Breast epithelium (tissue), 4 donors: ENCODE measurements at regions not wholly inside any gene's neighbourhood (a gene's known extent, or its start where the extent isn't known, plus 50 kb on each side); places are given as distances from the start of the nearest gene placed in this dataset.

Experiments used
- DNase-seq, 2 donors: peaks; one replicate each; pipeline ENCODE4 v3.0.0-alpha.2; 2019; ENCODE audit warnings: low spot score in 2 of 2
- H3K27ac ChIP-seq, 2 donors: fragments of 200-600 bp; sonication (generic) in 1 of 2; one replicate each; pipeline ENCODE4 v1.5.1; 2016 to 2019; ENCODE audit warnings: mild to moderate bottlenecking in 1 of 2
- H3K27me3 ChIP-seq, 2 donors: fragments of 200-600 bp; sonication (generic) in 1 of 2; one replicate each; pipeline versions ENCODE4 v1.5.1 to v1.6.0; 2017 to 2019; ENCODE audit warnings: control low read depth in 1 of 2, mild to moderate bottlenecking in 1 of 2
- H3K36me3 ChIP-seq: fragments of 200-600 bp; one replicate; pipeline ENCODE4 v1.5.1; 2019
- H3K4me1 ChIP-seq, 2 donors: fragments of 200-600 bp; sonication (generic); one replicate each; pipeline ENCODE4 v1.5.1; 2016 to 2019; ENCODE audit warnings: control low read depth in 1 of 2
- H3K4me3 ChIP-seq, 3 donors: fragments of 200-600 bp; sonication (generic); 1 replicate in 2 of 3; 2 replicates in 1 of 3; pipeline ENCODE4 v1.5.1; 2016 to 2019; ENCODE audit warnings: mild to moderate bottlenecking in 3 of 3, moderate library complexity in 2 of 3
- H3K9me3 ChIP-seq, 2 donors: fragments of 200-600 bp; sonication (generic) in 1 of 2; one replicate each; pipeline ENCODE4 v1.5.1; 2016 to 2019; ENCODE audit warnings: control low read depth in 1 of 2
- POLR2A ChIP-seq: fragments of 450-650 bp; IDR thresholded peaks from one replicate; pipeline ENCODE4 v1.6.1; 2016; ENCODE audit warnings: antibody characterized with exemption, mild to moderate bottlenecking, moderate library complexity
- POLR2AphosphoS5 ChIP-seq, 3 donors: sonication (generic); formaldehyde crosslinking; IDR thresholded peaks; one replicate each; pipeline ENCODE4 v1.6.1; 2017; ENCODE audit warnings: antibody characterized with exemption in 3 of 3
- intact Hi-C: fragments of 100-400 bp; cut with DNase I; formaldehyde crosslinking; loops from one replicate; pipeline ENCODE4 v1.15.1; 2023; ENCODE audit warnings: low total_unique reads
- TF ChIP-seq, protein P1 (sequence below), 3 donors: fragments of 450-650 bp; IDR thresholded peaks; one replicate each; pipeline ENCODE4 v1.5.1; 2016 to 2017; ENCODE audit warnings: antibody characterized with exemption in 3 of 3, mild to moderate bottlenecking in 3 of 3, moderate library complexity in 3 of 3

- H3K27me3 ChIP-seq = no peaks in the 10 kb centered on the region
- no peaks in the 10 kb centered on the region for H3K36me3 ChIP-seq
- no peak for TF ChIP-seq POLR2AphosphoS5 (IDR thresholded peaks at IDR 0.05)
- no peak for TF ChIP-seq POLR2A
- TF ChIP-seq, protein P1, sequence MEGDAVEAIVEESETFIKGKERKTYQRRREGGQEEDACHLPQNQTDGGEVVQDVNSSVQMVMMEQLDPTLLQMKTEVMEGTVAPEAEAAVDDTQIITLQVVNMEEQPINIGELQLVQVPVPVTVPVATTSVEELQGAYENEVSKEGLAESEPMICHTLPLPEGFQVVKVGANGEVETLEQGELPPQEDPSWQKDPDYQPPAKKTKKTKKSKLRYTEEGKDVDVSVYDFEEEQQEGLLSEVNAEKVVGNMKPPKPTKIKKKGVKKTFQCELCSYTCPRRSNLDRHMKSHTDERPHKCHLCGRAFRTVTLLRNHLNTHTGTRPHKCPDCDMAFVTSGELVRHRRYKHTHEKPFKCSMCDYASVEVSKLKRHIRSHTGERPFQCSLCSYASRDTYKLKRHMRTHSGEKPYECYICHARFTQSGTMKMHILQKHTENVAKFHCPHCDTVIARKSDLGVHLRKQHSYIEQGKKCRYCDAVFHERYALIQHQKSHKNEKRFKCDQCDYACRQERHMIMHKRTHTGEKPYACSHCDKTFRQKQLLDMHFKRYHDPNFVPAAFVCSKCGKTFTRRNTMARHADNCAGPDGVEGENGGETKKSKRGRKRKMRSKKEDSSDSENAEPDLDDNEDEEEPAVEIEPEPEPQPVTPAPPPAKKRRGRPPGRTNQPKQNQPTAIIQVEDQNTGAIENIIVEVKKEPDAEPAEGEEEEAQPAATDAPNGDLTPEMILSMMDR (IDR thresholded peaks at IDR 0.05) = no peak
- H3K4me3 ChIP-seq = no peak overlapping the region
- H3K4me1 ChIP-seq = no peaks in the 10 kb centered on the region
- H3K9me3 ChIP-seq = no peaks in the 10 kb centered on the region
- intact Hi-C loops = no loop called here
- no peak for DNase-seq
- no peak overlapping the region for H3K27ac ChIP-seq
These were observed 58.3 kb upstream of the CPOX start for GRCh38 chr3:98651780-98652077.

GRCh38 chr3:98655666-98656065 is 62.3 kb upstream of the CPOX start:
- DNase-seq = no peak
- Histone ChIP-seq H3K36me3 (no peaks in the 10 kb centered on the region), H3K4me1 (no peaks in the 10 kb centered on the region), H3K27me3 (no peaks in the 10 kb centered on the region), H3K27ac (no peak overlapping the region), H3K4me3 (no peak overlapping the region), H3K9me3 (no peaks in the 10 kb centered on the region)
- no peak for TF ChIP-seq POLR2AphosphoS5 (IDR thresholded peaks at IDR 0.05)
- intact Hi-C loops = no loop called here

DNA sequence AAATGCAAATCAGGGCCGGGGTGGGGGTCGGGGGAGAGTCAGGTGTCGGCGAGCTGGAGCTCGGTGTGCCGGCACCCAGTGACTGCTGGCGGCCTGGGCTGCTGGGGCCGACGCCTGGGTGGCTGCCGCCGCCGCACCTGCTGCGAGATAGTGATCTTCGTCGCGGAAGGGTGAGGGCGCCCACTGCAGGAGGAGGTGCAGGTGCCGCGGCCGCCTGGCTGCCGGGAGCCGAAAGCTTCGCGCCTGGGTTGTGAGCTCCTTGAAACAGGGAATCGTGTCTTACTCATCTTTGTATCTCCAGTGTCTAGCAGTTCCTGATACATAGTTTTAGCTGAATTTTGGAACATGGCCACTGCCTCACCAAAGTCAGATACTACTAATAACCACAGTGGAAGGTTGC is 64.0 kb upstream of the CPOX start:
- TF ChIP-seq POLR2AphosphoS5 (IDR thresholded peaks at IDR 0.05) (no peak), POLR2A (no peak)
- TF ChIP-seq, protein P1 (IDR thresholded peaks at IDR 0.05) = no peak
- H3K4me1 ChIP-seq = no peaks in the 10 kb centered on the region
- intact Hi-C loops = no loop called here

DNA sequence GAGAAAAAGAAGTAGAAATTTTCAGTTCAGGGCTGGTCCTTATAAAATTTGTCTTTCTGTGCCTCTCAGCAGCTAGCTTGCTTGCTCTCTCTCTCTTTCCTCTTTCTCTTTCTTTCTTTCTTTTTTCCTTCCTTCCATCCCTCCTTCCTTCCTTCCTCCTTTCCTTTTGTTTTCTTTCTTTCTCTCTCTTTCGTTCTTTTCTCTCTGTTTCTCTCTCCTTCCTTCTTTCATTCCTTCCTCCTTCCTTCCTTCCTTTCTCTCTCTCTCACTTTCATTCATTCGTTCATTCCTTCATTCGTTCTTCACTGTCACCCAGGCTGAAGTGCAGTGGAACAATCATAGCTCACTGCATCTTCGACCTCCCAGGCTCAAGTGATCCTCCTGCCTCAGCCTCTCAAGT is 69.3 kb upstream of the CPOX start:
- H3K4me1 ChIP-seq = no peaks in the 10 kb centered on the region
- TF ChIP-seq, protein P1 (IDR thresholded peaks at IDR 0.05) = no peak
- TF ChIP-seq POLR2A = no peak
- no peak for TF ChIP-seq POLR2AphosphoS5 (IDR thresholded peaks at IDR 0.05)
- H3K9me3 ChIP-seq = no peaks in the 10 kb centered on the region
- no peak overlapping the region for H3K4me3 ChIP-seq
- no peak overlapping the region for H3K27ac ChIP-seq
- intact Hi-C loops = no loop called here
- H3K36me3 ChIP-seq = no peaks in the 10 kb centered on the region
- no peaks in the 10 kb centered on the region for H3K27me3 ChIP-seq
- no peak for DNase-seq

More for the DNA sequence above, 64.0 kb upstream of the CPOX start:
- no peak for DNase-seq
- Histone ChIP-seq H3K27ac (no peak overlapping the region), H3K9me3 (no peaks in the 10 kb centered on the region), H3K36me3 (no peaks in the 10 kb centered on the region), H3K27me3 (no peaks in the 10 kb centered on the region), H3K4me3 (peak overlapping the region in 2 of 3 donors; percentile 21 to 43)

DNA sequence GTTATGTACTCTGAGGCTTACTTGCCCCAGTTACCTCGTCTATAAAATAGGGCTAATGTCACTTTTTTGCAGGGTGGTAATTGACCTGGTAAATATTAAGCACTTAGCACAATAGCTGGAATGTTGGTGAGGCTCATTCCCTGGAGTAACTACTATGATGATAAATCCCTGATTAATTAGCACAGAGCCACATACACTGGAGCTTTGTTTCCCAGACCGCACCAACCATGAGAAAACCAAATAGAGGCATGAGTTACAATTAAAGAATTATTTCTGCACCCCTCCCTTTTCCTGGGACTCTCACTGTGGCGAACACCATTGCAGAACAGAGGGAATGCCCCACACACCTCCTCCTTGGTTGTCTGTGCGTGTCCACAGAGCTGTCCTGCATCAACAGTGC is 76.6 kb upstream of the CPOX start:
- Histone ChIP-seq H3K9me3 (no peaks in the 10 kb centered on the region), H3K4me3 (no peak overlapping the region), H3K27me3 (no peaks in the 10 kb centered on the region), H3K4me1 (no peaks in the 10 kb centered on the region), H3K36me3 (no peaks in the 10 kb centered on the region), H3K27ac (no peak overlapping the region)
- TF ChIP-seq POLR2A (no peak), POLR2AphosphoS5 (IDR thresholded peaks at IDR 0.05) (no peak)
- TF ChIP-seq, protein P1 (IDR thresholded peaks at IDR 0.05) = no peak
- intact Hi-C loops = no loop called here
- no peak for DNase-seq

- H3K4me3 ChIP-seq = no peak overlapping the region
- no peaks in the 10 kb centered on the region for H3K36me3 ChIP-seq
- H3K9me3 ChIP-seq = peaks cover 0 to 3% of the 10 kb centered on the region in 2 donors
- no peak for TF ChIP-seq POLR2AphosphoS5 (IDR thresholded peaks at IDR 0.05)
- TF ChIP-seq, protein P1 (IDR thresholded peaks at IDR 0.05) = no peak
- no peak for TF ChIP-seq POLR2A
- no peaks in the 10 kb centered on the region for H3K27me3 ChIP-seq
- intact Hi-C loops = no loop called here
- no peak for DNase-seq
- H3K27ac ChIP-seq = no peak overlapping the region
- H3K4me1 ChIP-seq = no peaks in the 10 kb centered on the region
These were observed 83.2 kb upstream of the ST3GAL6 start for GRCh38 chr3:98679986-98680385.
